ENCODE measurements at regions not wholly inside any gene's neighbourhood (a gene's known extent, or its start where the extent isn't known, plus 50 kb on each side); places are given as distances from the start of the nearest gene placed in this dataset.

- TF ChIP-seq, protein P1, sequence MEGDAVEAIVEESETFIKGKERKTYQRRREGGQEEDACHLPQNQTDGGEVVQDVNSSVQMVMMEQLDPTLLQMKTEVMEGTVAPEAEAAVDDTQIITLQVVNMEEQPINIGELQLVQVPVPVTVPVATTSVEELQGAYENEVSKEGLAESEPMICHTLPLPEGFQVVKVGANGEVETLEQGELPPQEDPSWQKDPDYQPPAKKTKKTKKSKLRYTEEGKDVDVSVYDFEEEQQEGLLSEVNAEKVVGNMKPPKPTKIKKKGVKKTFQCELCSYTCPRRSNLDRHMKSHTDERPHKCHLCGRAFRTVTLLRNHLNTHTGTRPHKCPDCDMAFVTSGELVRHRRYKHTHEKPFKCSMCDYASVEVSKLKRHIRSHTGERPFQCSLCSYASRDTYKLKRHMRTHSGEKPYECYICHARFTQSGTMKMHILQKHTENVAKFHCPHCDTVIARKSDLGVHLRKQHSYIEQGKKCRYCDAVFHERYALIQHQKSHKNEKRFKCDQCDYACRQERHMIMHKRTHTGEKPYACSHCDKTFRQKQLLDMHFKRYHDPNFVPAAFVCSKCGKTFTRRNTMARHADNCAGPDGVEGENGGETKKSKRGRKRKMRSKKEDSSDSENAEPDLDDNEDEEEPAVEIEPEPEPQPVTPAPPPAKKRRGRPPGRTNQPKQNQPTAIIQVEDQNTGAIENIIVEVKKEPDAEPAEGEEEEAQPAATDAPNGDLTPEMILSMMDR (IDR thresholded peaks at IDR 0.05), result no peak
- H3K9me3 Mint-ChIP-seq (ENCODE audit: unreplicated experiment), result no peaks in the 10 kb centered on the region
- DNase-seq (ENCODE audit: extremely low spot score, unreplicated experiment), result no peak
- H3K36me3 Mint-ChIP-seq (ENCODE audit: unreplicated experiment), result no peaks in the 10 kb centered on the region
- H3K27me3 Mint-ChIP-seq (ENCODE audit: unreplicated experiment), result no peaks in the 10 kb centered on the region
- H3K4me3 Mint-ChIP-seq (ENCODE audit: unreplicated experiment), result no peak overlapping the region
- peaks cover 18% of the 10 kb centered on the region for H3K4me1 Mint-ChIP-seq (ENCODE audit: unreplicated experiment)
- H3K27ac Mint-ChIP-seq (ENCODE audit: unreplicated experiment), result no peak overlapping the region
Measured at GRCh38 chr2:67891642-67892041, 171.2 kb downstream of the C1D start.

- DNase-seq (ENCODE audit: extremely low spot score, unreplicated experiment), result no peak
- TF ChIP-seq, protein P1 (IDR thresholded peaks at IDR 0.05), result no peak
- Mint-ChIP-seq H3K9me3 (ENCODE audit: unreplicated experiment) (no peaks in the 10 kb centered on the region), H3K27ac (ENCODE audit: unreplicated experiment) (no peak overlapping the region), H3K4me3 (ENCODE audit: unreplicated experiment) (no peak overlapping the region), H3K36me3 (ENCODE audit: unreplicated experiment) (no peaks in the 10 kb centered on the region), H3K4me1 (ENCODE audit: unreplicated experiment) (peaks cover 18% of the 10 kb centered on the region), H3K27me3 (ENCODE audit: unreplicated experiment) (no peaks in the 10 kb centered on the region)
Measured at GRCh38 chr2:67892339-67892846, 170.4 kb downstream of the C1D start.

DNA sequence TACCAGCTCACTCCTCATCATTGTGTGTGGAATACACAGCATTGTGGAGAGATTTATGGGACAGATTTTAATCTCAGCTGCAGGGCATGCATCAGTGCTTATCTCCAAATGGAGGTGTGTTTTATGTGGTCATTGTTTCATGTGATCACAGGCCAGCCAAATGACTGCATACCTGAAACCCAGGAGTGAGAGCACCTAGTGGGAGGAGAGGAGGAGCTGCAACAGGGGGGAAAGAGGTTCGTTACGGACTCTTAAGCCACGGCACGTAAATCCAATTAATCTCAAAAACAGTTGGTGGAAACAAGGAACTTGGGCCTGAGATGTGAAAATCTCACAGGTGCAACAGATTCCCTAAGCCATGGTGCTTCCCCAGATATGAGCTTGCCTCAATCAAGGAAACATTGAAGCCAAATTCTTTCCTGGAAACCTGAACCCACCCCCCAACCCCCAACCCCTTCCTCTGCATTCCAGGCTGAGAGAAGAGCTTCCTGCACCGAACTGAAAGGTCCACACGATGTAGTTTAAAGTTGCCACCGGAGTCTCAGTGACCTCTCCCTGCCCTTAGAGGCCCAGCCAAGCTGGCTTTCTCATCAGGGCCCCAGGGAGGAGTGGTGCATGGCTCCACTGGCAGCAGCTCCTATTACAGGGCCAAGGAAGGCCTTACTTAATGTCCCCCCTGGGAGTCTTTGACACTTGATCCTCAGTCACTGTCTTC lies 167.4 kb downstream of the C1D start:
- H3K9me3 Mint-ChIP-seq (ENCODE audit: unreplicated experiment), result no peaks in the 10 kb centered on the region
- H3K4me1 Mint-ChIP-seq (ENCODE audit: unreplicated experiment), result peaks cover 20% of the 10 kb centered on the region
- H3K27me3 Mint-ChIP-seq (ENCODE audit: unreplicated experiment), result no peaks in the 10 kb centered on the region
- H3K27ac Mint-ChIP-seq (ENCODE audit: unreplicated experiment), result no peak overlapping the region
- no peaks in the 10 kb centered on the region for H3K36me3 Mint-ChIP-seq (ENCODE audit: unreplicated experiment)
- no peak for DNase-seq (ENCODE audit: extremely low spot score, unreplicated experiment)
- H3K4me3 Mint-ChIP-seq (ENCODE audit: unreplicated experiment), result no peak overlapping the region
- TF ChIP-seq, protein P1 (IDR thresholded peaks at IDR 0.05), result no peak

GRCh38 chr2:67896076-67896475 lies 166.7 kb downstream of the C1D start:
- no peak overlapping the region for H3K4me3 Mint-ChIP-seq (ENCODE audit: unreplicated experiment)
- H3K36me3 Mint-ChIP-seq (ENCODE audit: unreplicated experiment), result no peaks in the 10 kb centered on the region
- peaks cover 20% of the 10 kb centered on the region for H3K4me1 Mint-ChIP-seq (ENCODE audit: unreplicated experiment)
- no peak overlapping the region for H3K27ac Mint-ChIP-seq (ENCODE audit: unreplicated experiment)
- peaks cover 4% of the 10 kb centered on the region for H3K9me3 Mint-ChIP-seq (ENCODE audit: unreplicated experiment)
- H3K27me3 Mint-ChIP-seq (ENCODE audit: unreplicated experiment), result no peaks in the 10 kb centered on the region
- TF ChIP-seq, protein P1 (IDR thresholded peaks at IDR 0.05), result no peak
- no peak for DNase-seq (ENCODE audit: extremely low spot score, unreplicated experiment)

DNA sequence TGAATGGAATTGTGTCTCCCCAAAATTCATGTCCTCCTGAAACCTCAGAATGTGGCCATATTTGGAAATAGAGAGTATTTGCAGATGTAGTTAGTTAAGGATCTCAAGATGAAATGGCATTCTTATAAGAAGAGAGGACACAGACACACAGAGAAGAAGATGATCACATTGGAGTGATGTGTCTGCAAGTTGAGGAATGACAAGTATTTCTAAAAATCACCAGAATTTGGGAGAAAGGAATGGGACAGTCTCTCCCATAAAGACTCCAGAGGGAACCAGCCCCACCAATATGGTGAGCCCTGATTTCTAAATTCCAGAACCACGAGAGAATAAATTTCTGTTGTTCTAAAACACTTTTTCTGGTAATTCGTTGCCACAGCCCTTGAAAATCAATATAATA lies 166.3 kb downstream of the C1D start:
- Mint-ChIP-seq H3K4me1 (ENCODE audit: unreplicated experiment) (peaks cover 20% of the 10 kb centered on the region), H3K27me3 (ENCODE audit: unreplicated experiment) (no peaks in the 10 kb centered on the region), H3K36me3 (ENCODE audit: unreplicated experiment) (no peaks in the 10 kb centered on the region), H3K27ac (ENCODE audit: unreplicated experiment) (no peak overlapping the region), H3K4me3 (ENCODE audit: unreplicated experiment) (no peak overlapping the region), H3K9me3 (ENCODE audit: unreplicated experiment) (peaks cover 6% of the 10 kb centered on the region)
- TF ChIP-seq, protein P1 (IDR thresholded peaks at IDR 0.05), result no peak
- DNase-seq (ENCODE audit: extremely low spot score, unreplicated experiment), result no peak

All from osteocyte (in vitro differentiated cells).